HG02798 (cell line): ENCODE measurements at regions not wholly inside any gene's neighbourhood (a gene's known extent, or its start where the extent isn't known, plus 50 kb on each side); places are given as distances from the start of the nearest gene placed in this dataset.
"Not testable (repeated sequence)": the region's sequence is repeated elsewhere in the genome, so short reads cannot be mapped to it uniquely, and the experiment has no call there.

Source experiments
- ATAC-seq: cut with Tn5 transposase; IDR thresholded peaks from one replicate; pipeline ENCODE4 v1.9.1; 2021; ENCODE audit warnings: mild to moderate bottlenecking; ENCODE audit not compliant: unreplicated experiment, poor library complexity

DNA sequence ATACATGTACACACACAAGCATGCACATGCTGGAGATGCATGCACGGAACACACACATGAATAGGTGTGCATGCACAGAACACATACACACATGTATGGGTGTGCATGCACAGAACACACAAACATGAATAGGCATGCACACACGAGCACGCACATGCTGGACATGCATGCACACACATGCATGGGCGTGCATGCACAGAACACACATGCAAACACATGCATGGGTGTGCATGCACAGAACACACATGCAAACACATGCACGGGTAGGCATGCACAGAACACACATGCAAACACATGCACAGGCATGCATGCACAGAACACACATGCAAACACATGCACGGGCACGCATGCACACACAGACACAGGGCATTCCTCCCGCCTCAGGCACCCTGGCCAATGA lies 382.3 kb downstream of the IRX2 start:
- ATAC-seq = no peak

DNA sequence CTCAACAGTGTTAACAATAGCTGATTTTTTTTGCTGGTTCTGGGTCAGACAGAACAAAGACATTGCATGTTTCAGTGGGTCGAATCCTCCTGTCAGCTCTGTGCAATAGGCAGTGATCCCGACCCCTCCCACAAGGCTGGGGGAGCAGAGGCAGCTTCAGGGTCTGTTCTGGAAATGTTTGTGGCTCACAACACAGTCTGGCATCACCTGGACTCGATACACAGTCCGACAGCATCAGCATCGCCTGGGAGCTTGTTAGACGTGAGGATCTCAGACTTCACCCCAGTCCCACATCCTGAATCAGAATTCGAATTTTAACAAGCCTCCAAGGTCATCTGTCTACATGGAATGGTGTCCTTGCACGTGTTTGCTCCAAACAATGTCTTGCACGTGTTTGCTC lies 384.7 kb downstream of the IRX2 start:
- no peak for ATAC-seq

DNA sequence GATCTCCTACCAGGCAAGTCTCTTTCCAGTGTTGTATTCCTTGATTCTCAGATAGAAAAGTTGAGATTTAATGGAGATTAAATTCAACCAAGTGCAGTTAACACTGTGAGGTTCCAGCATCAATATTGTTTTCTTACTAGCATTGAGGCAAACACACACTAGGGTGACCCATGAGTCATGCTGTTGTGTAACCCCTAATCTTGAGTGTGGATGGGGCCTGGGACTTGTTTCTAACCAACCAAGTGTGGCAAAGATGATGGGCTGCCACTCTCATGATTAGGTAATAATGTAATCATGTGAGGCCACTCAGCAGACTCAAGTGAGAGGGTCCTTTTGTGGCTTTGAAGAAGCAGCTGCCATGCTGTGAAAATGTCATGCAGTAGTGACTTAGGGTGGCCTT lies 394.2 kb downstream of the IRX2 start:
- no peak for ATAC-seq

DNA sequence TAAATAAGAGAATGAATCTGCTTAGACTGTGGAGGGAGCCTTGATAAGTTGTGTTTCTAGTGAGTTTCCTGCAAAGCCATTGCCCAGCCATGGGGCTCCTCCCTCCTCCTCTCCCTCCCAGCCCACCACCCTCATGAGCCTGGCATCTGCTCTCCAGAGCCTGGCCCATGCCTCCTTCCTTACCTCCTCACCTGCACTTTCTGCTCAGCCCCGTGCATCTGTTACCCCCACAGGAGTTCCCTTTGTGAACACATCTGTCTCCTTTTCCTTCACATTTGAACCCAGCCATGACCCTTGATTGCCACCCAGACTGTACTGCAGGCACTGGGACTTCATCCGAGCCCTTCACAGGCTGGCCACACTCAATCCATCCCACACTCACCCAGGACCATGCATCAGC lies 395.6 kb downstream of the IRX2 start:
- ATAC-seq = no peak

DNA sequence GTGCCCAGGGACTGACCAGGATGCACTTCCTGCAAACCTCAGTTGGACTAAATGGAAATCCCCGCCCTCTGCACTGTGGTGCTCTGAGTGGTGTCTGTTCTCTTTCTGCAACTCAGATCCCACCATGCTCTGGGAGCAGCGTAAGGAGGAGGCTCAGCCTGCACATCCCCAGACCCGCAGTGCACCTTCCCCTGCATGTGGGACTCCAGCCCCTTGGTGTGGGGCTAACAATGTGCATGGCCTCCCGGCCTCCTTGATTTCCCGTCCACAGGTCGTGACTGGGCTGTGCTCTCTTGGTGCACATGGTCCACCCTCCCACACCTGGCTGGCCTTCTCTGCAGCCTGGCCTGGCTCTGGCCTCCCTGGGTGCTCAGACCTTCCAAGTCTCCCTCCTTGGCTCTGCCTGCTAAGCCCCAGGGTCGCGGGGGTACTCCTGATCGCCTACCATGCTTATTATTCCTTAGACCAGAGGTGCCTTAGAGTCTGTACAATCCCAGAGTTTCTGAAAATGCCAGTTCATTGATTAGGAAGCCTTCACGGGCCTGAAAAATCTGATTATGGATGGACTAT lies 397.5 kb downstream of the IRX2 start:
- no peak for ATAC-seq

DNA sequence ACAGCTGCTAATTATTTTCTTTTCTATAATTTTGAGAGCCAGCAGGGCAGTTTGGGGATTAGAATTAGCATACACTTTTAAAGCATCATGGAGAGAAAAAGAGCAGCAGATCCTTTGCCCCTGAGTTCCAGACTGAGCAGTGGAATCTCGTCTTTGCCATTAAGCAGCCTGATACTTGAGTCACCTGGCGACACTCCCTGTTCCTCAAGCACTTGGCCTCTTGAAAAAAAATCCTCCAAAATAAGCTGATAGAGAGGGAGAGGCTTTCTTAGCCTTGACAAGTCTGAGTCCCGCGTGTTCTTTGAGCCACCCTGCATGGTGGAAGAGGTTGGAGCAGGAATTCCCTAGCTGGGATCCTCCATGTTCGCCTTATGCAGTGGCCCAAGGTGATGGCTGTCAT lies 398.3 kb downstream of the IRX2 start:
- ATAC-seq = no peak

DNA sequence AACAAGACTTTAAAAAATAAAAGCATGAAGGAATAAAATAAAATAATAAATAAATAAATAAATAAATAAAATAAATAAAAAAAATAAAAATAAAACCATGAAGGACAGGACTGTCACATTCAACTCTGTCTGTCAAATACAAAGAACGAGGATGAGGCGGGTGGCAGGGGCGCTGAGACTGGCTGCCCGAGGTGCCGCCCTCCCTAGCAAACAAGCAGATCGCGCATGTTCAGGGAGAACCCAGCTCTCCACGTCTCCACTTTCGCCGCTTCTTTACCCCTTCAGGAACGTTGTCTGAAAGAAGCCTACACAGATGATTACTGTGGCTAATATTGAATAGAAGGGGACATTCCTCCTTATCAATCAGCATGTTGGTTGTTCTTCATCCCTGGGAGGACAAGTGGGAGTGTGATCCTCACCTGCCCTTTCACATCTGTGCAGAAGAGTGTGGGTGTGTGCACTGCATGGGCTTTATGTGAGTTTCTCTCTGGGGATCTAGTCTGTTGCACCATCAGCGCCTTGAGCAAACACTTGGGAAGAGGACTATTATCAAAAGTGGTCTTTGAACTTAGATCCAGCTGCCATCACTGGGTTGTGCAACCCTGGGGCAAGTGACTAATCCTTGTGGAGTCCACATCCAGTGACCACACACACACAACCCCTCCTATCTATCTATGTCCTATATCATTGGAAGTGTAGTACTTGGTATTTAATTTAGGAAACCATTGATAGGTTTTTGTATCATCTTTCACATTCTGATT lies 399.2 kb downstream of the IRX2 start:
- ATAC-seq = no peak

DNA sequence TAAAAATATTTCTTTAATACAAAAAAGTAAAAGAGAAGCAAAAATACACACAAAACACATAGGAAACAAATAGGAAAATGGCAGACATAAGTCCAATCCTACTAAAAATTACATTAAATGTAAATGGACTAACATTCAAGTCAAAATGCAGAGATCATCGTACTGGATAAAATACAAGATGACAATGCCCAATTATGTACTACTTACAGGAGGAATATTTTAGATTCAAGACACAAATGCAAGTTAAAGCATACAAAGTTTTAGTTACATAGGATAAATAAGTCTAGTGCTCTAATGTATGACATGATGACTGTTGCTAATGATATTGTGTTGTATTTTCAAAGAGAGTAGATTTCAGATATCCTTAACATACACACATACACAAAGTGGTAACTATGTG lies 401.7 kb downstream of the IRX2 start:
- not testable (repeated sequence) for ATAC-seq

DNA sequence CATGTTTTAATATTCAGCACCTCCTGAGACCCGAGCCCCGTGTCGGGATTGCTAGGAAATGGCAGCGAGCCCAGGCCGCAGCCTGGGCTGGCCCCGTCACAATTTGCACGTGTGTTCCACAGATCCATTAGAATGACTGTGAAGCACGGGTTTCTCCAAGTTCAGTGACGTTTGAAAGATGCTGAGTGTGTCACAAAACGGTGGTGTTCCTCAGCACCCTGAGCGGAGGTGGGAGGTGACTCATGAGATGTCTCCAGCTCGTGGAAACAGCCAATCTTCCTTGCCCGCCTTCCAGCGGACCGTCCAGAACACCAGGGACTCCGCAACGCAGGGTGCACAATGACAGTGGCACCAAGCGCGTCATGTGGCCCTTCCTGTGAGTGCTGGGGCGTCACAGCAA lies 412.8 kb downstream of the IRX2 start:
- ATAC-seq = no peak

DNA sequence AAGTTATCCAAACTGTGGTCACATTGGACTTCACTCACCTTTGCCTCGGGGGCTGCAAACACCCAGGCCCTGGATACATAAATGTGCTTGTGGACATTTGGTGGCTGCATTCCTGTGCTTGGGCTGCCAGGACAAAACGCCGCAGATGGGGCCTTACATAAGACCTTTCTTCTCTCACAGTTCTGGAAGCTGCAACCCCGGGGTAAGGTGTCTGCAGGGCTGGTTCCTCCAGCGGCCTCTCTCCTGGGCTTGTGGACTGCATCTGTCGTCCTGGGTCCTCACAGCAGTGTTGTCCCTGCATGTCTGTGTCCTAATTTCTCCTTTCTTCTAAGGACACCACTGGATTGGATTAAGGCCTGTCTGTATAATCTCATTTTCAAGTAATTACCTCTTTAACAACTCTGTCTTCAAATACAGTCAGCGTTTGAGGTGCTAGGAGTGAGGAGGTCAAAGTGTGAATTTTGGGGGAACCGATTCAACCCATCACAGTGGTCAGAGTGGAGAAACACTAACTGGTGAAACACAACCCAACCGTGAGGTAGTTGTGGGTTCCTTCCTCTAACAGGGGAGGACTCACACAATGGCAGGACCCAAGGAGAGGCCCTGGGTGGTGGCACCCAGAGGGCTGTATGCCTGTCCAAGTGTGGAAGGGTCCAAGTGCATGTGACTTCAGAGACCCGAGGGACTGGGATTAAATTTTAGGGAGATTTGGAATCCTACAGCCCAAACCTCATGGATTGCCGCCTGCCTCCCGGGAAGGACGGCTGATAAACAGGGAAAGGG lies 415.6 kb downstream of the IRX2 start:
- ATAC-seq = no peak

DNA sequence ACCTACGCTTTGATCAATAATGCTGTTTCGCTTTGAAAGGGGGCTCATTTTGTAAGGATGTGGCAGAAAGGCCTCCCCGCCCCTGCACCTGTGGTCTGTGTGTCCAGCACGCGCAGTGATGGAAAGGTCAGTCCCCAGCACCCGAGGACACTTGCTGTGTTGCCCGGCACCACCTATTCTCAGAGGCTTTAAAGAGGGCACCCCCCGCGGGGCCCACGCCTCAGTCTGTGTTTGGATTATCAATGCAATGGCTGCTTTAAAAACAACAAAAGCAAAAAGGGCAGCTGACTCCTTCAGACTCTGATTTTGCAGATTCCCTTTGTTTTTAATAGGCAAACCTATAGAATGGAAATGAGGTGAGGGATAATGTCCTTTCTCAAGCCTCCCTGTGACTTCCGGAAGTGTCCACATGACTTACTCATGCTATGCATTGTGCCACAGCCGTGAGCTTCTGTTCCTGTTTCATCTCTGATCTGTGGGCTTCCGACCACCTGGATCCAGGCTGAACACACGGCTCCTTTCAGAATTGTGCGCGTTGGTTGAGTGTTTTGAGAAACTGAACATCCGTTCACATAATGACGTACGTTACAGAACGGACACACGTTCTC lies 416.2 kb downstream of the IRX2 start:
- no peak for ATAC-seq

DNA sequence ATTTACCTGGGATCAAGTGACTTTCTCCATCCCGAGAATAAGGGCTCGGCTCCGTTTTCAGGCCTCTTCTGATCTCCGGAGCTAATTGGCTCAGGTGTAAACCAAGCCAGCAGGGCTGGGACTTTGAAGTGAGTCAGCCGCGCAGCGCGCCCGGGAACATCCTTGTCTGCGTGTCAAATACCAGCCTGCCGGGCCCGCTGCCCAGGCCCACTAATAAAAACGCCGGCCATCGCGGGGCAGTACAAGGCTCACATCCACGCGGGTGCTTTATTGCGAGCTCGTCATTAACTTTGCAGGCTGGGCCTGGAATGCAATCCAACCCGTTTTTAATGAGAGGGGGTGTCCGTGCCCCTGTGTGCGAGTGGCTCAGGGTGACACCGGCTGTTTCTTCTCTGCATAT lies 416.8 kb downstream of the IRX2 start:
- ATAC-seq = no peak

DNA sequence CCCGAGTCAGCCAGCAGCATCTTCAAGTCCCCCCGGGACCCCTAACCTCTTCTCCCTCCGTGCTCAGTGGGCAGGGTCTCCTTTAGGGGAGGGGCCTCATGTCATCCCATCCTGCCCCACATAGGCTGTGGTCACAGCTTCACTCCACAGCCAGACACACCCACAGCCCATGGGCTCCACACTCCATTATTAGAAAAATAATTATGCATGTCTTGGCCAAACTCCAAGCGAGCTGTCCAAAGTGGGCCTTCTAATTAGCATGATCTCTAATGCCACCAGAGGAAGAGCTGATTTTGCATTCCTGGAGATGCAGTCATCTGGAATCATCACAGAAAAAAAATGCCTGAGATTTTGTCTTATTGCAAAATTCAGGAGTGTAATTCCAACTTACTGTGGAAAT lies 418.2 kb downstream of the IRX2 start:
- no peak for ATAC-seq

DNA sequence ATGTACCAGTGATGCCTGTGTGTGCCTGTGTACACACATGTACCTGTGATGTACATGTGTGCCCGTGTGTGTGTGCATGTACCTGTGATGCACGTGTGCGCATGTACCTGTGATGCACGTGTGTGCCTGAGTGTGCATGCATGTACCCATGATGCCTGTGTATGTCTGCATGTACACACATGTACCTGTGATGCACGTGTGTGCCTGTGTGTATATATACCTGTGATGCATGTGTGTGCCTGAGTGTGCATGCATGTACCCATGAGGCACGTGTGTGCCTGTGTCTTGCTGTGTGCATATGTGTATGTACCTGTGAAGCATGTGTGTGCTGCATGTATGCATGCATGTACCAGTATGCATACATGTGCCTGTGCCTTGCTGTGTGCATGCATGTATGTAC lies 419.0 kb downstream of the IRX2 start:
- no peak for ATAC-seq

DNA sequence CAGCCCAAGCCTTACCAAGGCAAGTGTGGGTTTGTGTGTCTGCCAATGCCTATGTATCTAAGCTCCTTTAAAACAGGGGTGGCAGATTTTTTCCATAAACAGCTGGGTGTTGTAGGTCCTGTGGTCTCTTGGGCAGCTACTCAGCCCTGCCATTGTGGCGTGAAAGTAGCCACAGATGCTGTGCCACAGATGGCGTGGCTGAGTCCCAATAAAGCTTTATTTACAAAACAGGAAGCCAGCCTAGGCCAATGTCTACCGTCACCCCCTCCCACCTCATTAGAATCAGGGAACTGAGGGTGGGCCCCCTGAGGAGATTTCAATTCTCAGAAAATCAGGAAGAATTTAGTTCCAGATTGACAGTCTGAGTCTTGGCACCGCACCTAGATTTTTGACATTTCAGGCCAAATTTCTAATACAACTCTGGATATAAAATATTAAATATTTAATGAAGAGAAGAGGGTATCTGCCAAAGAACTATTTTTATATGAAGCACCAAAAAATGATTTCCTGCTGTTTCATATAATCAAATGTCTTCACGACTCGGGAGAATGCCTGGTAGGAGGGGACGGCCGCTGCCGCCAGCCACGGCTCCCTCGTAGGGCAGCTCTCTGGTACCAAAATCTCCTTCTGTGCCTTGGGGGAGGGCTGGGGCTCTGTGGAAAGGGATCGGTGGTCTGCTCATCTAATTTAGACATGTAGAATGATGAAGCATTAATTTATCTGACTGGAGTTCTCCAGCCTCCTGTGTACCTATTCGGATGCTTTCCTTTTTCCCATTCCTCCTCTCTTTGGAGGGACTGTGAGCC lies 420.9 kb downstream of the IRX2 start:
- no peak for ATAC-seq

DNA sequence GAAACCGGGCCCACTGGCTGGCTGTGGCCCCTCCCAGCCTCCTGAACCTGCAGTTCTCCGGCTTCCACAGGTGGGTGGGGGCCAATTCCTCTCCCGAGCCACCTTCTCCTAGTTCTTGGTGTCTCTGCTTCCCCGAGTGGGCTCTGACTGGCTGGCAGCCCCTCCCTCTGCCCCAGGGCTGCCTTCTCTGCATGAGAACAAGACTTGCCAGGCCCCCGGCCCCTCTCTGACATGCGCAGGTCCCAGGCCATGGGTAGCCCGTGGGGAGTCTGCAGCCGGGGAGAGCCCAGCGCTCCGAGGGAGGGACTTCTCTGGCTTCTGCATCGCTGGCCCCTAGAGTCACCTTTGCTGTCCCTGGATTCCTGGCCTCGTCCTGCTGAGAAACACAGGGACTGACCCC lies 421.7 kb downstream of the IRX2 start:
- no peak for ATAC-seq

DNA sequence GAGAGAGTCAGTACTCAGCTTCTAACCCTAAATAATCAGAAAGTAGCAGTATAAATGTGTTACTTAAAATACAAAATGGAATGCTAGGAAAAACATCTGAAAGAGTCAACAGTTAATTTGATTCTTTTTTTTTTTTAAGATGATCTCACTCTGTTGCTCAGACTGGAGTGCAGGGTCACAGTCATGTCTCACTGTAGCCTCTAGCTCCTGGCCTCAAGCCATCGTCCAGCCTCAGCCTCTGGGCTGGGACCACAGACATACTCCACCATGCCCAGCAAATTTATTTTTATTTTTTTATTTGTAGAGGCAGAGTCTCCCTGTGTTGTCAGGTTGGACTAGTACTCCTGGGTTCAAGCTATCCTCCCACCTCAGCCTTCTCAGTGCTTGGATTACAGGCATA lies 424.9 kb downstream of the IRX2 start:
- no peak for ATAC-seq

DNA sequence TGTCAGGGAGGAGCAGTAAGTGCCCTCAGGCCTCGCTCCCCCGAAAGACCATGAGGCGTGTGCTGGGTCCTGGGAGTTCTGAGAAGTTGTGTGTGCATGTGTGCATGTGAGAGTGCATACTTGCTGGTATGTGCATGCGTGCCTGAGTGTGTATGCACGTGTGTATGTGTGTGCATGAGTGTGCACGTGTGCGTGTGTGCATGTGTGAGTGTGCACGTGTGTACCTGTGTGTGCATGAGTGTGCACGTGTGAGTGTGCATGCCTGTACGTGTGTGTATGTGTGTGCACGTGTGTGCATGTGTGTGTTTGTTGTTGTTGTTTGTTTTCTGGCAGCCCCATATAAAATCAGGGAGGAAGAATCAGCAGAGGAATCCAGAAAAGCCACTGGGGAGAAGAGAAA lies 426.7 kb downstream of the IRX2 start:
- ATAC-seq = no peak

DNA sequence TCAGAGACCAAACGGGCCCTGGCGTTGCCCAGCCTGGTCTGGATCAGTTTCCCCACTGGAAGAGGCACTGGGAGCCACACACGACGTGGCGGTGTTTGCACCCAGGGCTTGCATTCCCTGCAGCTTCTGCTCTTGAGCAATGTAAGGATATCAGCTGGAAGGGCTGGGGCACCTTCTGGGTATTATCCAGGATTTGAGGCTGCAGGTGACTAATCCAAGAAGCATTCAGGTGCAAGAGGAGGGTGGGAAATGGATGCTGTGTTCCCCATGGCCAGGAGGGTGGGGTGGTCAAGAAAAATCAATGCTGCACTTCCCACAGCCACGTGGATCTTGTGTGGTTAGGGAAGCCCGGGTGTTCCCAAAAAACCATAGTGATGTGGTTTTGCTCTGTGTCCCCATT lies 430.9 kb downstream of the IRX2 start:
- no peak for ATAC-seq

DNA sequence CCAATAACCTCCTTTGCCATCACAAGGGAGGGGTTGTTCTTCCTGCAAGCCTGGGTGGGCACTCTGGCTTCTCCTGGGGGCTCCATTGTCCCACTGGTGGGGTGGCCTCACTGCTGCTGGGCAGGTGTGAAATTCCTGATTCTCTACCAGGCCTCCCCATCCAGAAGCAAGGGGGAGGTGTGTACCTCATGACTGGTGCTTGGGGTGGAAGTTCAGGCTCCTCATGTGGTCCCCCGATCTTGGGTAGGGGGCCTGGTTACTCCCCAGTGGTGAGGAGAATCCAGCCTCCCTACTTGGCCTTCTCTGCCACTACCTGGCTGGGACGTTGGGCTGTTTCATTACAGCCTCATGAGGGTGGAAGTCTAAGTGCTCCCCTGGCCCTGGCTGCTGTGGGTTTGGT lies 433.9 kb downstream of the IRX2 start:
- no peak for ATAC-seq
